ENCODE measurements at regions not wholly inside any gene's neighbourhood (a gene's known extent, or its start where the extent isn't known, plus 50 kb on each side); places are given as distances from the start of the nearest gene placed in this dataset.

GRCh38 chr12:23185346-23185745 is 560.4 kb downstream of the ETNK1 start:
- DNase-seq (ENCODE audit: low read depth) = no peak

DNA sequence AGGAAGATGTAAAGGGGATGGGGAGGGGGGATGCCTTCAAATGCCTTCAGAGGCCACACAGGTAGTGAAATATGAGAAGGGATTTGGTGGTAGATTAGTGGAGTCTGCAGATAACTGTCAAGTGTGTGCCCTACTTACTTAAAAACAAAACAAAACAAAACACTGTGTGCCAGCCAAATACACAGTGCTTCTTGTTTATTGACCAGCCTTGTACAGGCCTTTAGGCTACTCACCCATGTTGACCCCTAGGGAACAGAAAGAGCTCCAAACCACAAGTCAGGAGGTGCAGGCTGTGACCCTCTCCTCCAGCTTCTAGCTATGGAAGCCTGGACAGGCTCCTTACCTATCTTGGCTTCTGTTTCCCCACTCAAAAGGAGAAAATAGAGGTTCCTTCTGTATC is 562.0 kb downstream of the ETNK1 start:
- no peak for DNase-seq (ENCODE audit: low read depth)

DNA sequence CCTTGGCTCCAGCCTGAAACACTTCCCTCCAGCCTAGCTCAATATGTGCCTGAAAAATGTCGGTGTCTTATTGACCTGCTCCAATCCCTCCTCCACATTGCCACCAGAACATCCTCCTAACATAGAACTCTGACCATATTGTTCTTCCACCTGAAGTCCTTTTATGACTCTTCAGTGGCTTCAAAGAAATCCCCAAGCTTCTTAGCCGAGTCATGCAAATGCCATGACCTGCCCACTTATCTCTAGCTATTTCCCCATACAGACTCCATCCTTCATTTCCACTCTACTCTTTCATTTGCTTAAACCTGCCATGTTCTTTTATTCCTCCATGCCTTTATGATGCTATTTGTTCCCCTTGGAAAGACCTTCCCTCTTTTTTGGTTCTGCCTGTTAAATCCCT is 568.6 kb downstream of the ETNK1 start:
- no peak for DNase-seq (ENCODE audit: low read depth)

GRCh38 chr12:23197266-23197665 is 572.3 kb downstream of the ETNK1 start:
- DNase-seq (ENCODE audit: low read depth) = no peak

- no peak for DNase-seq (ENCODE audit: low read depth)
These were observed 577.8 kb downstream of the ETNK1 start for GRCh38 chr12:23202728-23203127.

DNA sequence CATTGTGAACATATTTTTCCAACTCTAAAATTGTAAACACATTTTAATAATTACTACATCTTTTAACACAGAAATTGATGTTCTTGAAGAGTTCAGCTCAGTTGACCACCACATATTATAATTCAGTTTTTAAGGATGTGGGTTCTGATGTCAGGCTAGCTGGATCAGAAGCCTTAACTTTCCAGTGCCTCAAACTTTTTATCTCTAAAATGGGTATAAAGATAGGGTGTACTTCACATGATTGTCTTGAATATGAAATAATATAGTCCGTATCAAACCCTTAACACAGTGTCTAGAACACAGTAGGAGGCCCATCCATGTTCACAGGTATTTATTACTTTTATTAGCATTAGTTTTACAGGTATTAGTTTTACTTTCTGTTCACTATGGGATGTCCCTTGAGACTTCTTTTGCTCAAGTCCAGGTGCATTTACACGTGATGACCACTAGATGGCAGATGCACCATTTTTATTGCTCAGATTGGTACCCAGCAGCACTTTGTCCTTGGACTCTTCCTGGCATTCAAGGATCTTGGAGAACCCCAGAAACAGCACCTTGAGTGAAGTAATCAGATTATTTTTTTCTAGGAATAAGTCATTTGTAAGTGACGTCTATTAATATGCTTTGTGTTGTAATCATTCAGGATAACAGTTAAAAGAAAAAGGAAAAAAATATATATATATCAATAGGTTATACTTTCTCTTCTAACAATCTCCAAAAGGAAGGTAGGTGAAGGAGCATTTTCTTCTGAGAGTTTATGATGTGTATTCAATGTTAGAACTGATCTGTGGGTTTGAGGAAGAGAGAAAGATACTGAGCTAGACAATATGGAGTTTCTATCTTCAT is 580.2 kb downstream of the ETNK1 start:
- DNase-seq (ENCODE audit: low read depth) = peak; percentile 42

- no peak for DNase-seq (ENCODE audit: low read depth)
These were observed 584.8 kb downstream of the ETNK1 start for GRCh38 chr12:23209793-23210192.

- no peak for DNase-seq (ENCODE audit: low read depth)
These were observed 585.6 kb downstream of the ETNK1 start for GRCh38 chr12:23210573-23210972.

DNA sequence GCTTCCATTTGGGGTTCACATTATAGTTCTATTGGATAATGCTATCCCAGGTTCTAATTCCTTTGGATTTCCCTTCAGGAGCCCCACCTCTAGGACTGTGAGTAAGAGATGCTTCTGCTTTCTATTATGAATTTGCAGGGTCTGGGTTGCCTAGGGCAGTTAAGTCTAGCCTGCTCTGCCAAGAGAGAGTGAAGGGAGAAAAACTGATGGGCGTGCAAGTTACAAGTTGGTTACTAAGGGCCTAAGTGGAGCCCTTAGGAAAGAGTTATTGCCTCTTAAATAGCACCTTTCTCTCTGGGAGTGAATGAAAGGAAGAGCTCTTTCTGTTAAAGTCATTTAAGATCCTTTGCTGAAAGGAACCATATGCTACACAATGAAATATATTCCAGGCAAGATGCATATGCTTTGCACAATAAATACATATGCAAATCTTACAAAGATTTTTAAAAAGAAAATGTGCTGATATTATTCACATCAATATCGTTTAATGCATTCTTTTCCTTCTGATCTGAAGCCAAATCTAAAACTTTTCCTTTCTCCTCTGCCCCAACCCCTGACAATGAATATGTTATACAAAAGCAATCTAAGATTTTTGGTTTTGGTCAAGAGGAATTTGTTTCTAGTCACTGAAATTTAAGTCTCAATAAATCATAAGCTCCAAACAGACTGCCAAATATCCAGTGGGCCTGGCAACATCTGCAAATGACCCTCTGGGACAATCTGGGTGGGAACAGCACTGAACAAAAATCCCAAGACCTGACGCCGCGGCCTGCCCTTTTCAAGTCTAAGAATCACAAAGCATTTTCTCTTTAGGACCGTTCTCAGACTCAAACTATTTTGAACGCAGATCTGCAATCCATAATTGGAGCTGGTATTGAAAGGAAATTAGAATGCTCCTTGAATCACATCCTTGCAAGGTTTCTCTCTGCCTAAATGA is 586.7 kb downstream of the ETNK1 start:
- no peak for DNase-seq (ENCODE audit: low read depth)

GRCh38 chr12:23217158-23217557 is 592.2 kb downstream of the ETNK1 start:
- no peak for DNase-seq (ENCODE audit: low read depth)

- no peak for DNase-seq (ENCODE audit: low read depth)
These were observed 592.7 kb downstream of the ETNK1 start for GRCh38 chr12:23217667-23218066.

- no peak for DNase-seq (ENCODE audit: low read depth)
These were observed 596.1 kb downstream of the ETNK1 start for GRCh38 chr12:23221066-23221465.

DNA sequence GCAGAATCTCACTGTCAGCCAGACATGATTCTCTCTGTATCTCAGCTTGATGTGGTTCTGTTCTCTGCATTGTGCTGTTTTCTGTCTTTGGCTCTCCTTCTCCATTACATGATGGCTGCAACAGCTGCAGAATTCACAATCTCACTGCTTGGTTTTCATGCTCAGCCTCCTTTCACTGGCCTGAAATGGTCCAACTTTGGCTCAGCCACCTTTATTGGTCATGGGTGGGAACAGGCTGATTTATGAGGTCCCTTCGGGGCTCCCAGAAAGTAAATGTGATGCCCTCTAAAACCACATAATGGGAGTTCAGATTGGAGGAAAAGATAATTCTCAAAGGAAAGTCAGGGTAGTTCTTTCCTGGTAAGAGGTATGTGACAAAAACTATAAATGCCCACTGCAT is 597.0 kb downstream of the ETNK1 start:
- no peak for DNase-seq (ENCODE audit: low read depth)

DNA sequence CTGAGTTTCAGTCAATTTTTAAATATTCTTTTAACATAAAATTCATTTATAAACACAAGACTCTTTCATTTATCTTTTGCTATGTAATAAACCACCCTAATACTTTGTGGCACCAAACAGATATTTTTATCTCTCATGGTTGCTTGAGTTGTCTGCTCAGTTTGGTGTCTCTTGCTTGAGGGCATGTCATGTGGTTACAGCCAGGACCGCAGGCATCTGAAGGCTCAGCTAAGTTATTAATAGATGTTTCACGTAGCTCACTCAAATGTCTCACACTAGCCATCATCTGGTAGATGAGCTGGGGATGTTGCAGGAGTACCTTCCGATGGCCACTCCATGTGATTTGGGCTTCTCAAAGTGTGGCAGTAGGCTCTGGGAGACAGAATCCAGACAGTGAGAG is 597.8 kb downstream of the ETNK1 start:
- DNase-seq (ENCODE audit: low read depth) = no peak

DNA sequence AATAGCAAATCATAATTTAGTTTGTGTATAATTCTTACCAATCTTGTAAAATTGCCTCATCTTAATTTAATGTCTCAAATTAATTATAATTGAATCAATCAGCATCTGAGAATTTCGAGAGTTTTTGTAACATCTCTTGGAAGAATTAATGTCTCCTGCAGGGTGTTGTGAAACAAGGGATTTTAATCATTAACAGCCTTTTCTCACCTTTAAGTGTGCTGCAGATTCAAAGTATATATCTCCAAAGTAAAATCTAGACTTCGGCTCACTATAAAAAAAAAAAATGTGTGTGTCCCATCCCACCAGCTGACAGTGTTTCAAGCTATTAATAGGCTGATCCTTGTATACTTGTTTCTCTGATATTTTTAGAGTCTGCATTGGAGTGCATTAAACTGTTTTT is 603.1 kb downstream of the ETNK1 start:
- DNase-seq (ENCODE audit: low read depth) = no peak

DNA sequence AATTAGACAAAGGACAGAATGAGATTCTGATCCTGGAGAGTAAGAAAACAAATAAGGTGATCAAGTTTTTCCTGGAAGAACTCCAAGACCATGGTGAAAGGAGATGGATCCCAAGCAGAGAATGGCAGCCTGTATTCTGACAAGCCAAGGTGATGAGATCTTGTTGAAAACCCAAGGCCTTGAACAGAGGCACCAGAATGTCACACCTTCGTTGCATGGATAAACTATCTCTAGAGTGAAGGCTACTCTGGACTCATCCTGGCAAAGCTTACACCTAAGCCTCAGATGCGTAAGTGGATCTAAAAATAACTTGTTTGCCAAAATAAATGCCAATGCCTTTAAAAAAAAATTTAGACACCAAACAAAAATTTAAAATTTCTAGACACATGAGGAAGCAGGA is 605.9 kb downstream of the ETNK1 start:
- DNase-seq (ENCODE audit: low read depth) = no peak

DNA sequence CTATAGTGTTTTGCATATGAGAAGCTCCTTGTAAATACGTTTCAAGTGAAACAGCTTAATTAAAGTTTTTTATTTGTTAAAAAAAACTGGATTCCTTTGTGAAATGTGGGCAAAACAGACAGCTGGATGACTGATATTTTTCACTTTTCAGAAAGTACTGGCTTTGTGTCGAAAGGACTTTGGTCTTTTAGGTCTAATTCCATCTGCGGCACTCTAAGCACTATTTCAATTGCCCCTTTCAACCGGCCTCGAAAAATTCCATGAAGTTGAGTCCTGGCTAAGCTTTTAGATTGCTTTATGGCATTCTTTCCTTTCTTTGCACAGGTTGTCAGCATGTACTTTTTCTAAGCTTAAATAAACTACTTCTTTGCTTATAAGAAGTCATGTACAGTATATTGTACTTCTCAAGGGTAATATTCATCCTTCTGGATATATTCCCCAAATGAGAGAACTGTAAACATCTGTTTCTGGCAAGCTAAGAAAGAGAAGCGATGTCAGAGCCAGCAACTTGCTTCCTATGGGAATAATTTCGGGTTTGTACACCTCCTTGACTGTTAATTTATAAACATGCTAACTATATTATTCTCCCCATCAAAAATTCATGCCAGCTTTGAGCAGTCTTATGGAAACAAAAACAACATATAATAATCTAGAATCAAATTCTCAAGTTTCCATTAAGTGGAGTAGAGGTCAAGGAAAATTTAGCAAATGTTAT is 611.3 kb downstream of the ETNK1 start:
- no peak for DNase-seq (ENCODE audit: low read depth)

- no peak for DNase-seq (ENCODE audit: low read depth)
These were observed 611.8 kb downstream of the ETNK1 start for GRCh38 chr12:23236811-23237210.

GRCh38 chr12:23238190-23238589 is 613.2 kb downstream of the ETNK1 start:
- no peak for DNase-seq (ENCODE audit: low read depth)

GRCh38 chr12:23238957-23239356 is 614.0 kb downstream of the ETNK1 start:
- DNase-seq (ENCODE audit: low read depth) = no peak

DNA sequence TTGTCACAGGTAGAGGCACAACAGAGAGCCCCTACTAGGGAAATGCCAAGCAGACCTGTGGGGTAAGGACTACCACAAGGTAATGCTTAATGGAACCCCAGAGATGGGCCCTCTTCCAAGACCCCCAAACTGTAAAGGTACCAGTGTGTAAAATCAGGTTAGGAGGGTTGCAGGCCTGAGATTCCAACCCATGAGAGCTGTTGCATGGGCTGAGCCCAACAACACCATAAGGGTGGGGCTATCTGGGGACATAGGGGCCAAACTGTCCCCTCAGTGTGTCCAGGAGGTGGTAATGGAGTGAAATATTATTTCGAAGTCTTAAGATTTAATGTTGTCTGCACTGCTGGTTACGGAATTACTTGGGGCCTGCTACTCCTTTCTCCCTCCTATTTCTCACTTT is 620.2 kb downstream of the ETNK1 start:
- no peak for DNase-seq (ENCODE audit: low read depth)

DNA sequence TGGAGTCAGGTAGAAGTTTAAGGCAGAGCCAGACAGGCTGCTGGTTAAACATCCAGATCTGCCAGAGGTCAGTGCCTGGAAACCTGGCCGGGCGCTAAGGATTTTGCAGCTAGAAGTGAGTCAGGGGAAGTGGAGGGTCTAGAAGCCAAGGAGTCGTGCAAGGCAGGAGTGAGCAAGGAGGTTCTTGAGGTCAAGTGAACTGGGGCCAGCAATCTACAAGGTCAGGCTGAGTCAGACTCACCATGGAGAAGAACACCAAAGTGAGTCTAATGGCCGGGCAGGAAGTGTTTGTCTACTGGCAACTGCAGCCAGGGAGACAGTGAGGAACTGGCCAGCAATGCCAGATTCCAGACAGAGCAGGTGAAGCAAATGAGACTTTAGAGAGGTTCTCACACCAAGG is 628.2 kb downstream of the ETNK1 start:
- DNase-seq (ENCODE audit: low read depth) = no peak

All from HS-5 (cell line).